ENCODE measurements at regions not wholly inside any gene's neighbourhood (a gene's known extent, or its start where the extent isn't known, plus 50 kb on each side); places are given as distances from the start of the nearest gene placed in this dataset.

DNA sequence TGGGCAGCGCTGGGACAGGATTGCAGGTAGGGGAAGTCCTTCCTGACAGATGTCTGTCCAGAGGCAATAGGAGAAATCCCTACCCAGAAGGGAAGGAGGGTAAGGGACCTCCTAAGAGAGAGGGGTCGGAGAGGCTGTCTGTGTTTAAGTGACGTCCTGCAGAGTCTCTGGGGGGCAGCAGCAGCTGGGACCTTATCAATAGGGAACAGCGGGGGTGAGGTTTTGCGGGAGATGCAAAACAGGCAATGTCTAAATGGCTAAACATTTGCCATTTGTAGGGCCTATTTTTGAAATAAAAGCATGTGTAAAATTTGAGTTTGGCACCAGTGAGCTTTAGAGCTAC, 108.7 kb upstream of the HS6ST1 start:
- no peak overlapping the region for H3K4me3 Mint-ChIP-seq
- no peaks in the 10 kb centered on the region for H3K27me3 Mint-ChIP-seq
- no peak overlapping the region for H3K27ac Mint-ChIP-seq
- H3K4me1 Mint-ChIP-seq = no peaks in the 10 kb centered on the region
- H3K36me3 Mint-ChIP-seq = peaks cover 5% of the 10 kb centered on the region
- no peak for ATAC-seq
- H3K9me3 Mint-ChIP-seq = peaks cover 19% of the 10 kb centered on the region

DNA sequence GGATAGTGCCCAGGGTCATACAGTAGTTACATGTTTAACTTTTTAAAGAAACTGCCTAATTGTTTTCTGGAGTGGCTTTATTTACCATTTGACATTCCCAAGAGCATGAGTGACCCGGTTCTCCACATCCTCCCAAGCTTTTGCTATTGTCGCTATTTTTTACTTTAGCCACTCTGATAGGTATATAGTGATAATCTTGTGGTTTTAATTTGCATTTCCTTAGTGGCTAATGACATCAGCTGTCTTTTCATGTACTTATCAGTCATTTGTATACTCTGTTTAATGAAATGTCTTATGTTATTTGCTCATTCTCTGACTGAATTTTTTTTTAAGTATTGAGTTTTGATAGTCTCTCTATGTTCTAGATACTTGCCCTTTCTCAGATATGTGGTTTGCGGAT, 109.7 kb upstream of the HS6ST1 start:
- no peak overlapping the region for H3K27ac Mint-ChIP-seq
- H3K36me3 Mint-ChIP-seq = peaks cover 5% of the 10 kb centered on the region
- H3K4me3 Mint-ChIP-seq = no peak overlapping the region
- peaks cover 21% of the 10 kb centered on the region for H3K9me3 Mint-ChIP-seq
- no peaks in the 10 kb centered on the region for H3K4me1 Mint-ChIP-seq
- ATAC-seq = no peak
- no peaks in the 10 kb centered on the region for H3K27me3 Mint-ChIP-seq

DNA sequence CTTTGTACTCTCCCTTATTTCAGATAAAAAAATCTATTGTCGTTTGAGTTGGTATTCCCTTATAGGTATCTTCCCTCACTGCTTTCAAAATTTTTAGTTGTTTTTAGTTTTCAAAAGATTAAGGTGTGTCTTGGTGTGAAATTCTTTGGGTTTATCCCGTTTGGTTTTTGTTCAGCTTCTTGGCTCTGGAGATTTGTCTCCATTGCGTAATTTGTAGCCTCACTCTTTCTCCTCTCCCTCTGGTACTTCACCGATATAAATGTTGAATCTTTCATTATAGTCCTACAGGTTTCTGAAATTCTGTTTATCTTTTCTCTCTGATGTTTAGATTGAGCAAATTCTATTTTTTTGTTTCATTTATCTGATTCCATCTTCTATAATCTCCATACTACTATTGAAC, 113.8 kb upstream of the HS6ST1 start:
- Mint-ChIP-seq H3K36me3 (peaks cover 5% of the 10 kb centered on the region), H3K9me3 (peaks cover 21% of the 10 kb centered on the region), H3K27ac (no peak overlapping the region), H3K4me1 (no peaks in the 10 kb centered on the region), H3K4me3 (no peak overlapping the region), H3K27me3 (peaks cover 13% of the 10 kb centered on the region)
- no peak for ATAC-seq

DNA sequence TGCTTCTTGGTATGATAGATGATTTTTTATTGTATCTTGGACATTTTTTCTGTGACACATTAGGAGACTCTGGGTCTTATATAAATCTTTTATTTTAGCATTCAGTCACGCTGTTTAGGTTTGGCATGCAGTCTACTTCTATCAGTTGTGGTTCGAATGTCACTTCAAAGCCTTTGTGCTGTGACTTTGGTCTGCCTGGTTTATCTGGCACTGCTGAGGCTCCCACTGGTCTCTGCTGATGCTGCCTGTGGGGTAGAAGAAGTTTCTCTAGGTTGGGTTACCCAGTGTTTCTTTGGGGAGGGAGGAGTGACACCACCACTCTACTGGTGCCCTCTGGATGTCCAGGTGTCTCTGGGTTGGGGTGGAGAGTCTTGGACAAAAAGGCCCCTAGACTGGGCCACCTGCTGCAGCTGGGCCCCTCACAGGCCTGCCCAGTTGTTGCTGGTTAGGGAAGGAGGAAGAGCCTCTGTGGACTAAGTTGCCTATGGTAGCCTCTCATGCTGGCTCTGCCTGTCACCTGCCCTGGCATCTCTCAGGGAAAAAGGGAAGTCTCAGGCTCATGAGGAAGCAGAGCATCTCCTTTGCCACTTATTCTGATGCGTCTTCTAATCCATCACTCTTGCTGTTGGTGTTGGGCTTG, 115.4 kb upstream of the HS6ST1 start:
- H3K27ac Mint-ChIP-seq = no peak overlapping the region
- no peak overlapping the region for H3K4me3 Mint-ChIP-seq
- H3K4me1 Mint-ChIP-seq = no peaks in the 10 kb centered on the region
- peaks cover 18% of the 10 kb centered on the region for H3K27me3 Mint-ChIP-seq
- peaks cover 5% of the 10 kb centered on the region for H3K36me3 Mint-ChIP-seq
- no peak for ATAC-seq
- H3K9me3 Mint-ChIP-seq = peaks cover 17% of the 10 kb centered on the region

DNA sequence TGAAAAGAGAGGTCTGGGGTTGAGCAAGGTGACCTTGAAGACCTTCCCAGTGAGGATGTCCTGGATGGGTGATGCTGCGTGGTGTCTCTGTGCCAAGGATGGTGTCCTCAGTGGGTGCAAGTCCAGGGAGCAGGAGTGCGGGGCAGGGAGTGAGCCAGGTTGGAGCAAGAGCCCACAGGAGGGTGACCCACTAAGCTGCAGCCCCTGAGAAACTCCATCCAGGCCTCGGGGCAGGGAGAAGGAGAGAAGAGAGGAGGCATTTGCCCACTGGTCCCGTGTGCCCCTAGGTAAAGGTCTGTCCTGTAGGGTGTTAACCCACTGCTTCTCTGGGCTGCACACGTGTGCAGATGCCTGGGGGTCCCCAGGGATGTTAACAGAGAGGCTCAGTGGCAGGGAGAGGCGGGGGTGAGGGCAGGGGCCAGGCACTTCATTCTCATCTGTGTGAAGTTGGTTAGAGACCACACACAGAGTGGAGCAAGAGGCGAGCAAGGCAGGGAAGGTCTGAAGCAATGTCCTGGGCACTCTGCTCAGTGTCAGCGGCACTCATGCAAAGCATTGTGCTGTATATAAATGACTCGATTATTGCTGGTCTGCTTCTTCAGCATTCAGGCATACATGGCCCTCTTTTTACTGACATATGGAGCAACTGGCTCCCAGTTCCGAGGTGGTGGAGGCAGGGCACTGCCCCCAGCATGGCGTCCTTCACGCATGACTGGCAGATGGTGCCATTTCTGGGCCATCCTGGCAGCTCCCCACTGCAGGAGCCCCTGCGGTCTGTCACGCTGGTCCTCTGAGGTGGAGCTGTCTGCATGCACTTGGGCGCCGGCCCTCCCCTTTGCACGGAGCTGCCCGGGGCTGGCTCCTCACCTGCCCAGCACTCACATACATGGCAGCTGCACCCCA, 117.2 kb upstream of the HS6ST1 start:
- H3K4me3 Mint-ChIP-seq = no peak overlapping the region
- peaks cover 6% of the 10 kb centered on the region for H3K9me3 Mint-ChIP-seq
- H3K27ac Mint-ChIP-seq = no peak overlapping the region
- no peaks in the 10 kb centered on the region for H3K36me3 Mint-ChIP-seq
- no peaks in the 10 kb centered on the region for H3K4me1 Mint-ChIP-seq
- ATAC-seq = peak; percentile 31
- peaks cover 28% of the 10 kb centered on the region for H3K27me3 Mint-ChIP-seq

DNA sequence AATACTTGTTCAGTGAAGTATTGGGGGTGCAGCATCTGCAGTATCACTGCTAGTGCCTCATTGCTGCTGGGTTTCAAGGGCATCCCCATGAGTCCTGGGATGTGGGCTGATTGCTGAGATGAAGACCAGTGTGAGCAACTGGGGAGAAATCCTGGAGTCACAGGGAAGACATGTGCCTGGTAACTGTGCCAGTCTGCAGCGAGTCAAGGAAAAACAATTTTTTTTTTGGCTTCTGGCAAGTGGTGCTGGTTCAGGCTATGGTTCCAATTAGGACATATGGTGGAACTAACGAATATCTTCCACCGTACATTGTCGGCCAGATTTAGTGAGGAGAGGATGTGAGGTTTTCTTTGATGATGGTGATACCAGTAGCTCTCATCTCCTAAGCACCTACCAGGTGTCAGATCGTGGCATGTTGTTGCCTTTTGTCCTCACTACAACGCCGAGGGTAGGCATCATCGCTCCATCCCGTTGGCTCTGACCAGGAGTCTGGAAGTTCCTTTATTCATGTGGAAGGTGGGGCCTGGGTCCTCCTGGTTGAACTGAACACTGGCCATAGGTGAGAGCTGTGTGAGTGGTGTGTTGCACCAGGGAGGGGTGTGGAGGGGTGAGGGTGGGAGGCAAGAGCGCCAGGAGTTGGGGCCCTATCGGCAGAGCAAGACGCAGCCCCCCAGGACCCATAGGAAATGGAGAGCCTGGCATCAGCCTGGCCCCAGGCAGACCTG, 118.0 kb upstream of the HS6ST1 start:
- no peaks in the 10 kb centered on the region for H3K4me1 Mint-ChIP-seq
- peaks cover 6% of the 10 kb centered on the region for H3K9me3 Mint-ChIP-seq
- no peak overlapping the region for H3K27ac Mint-ChIP-seq
- no peak for ATAC-seq
- H3K4me3 Mint-ChIP-seq = no peak overlapping the region
- no peaks in the 10 kb centered on the region for H3K36me3 Mint-ChIP-seq
- peaks cover 35% of the 10 kb centered on the region for H3K27me3 Mint-ChIP-seq

DNA sequence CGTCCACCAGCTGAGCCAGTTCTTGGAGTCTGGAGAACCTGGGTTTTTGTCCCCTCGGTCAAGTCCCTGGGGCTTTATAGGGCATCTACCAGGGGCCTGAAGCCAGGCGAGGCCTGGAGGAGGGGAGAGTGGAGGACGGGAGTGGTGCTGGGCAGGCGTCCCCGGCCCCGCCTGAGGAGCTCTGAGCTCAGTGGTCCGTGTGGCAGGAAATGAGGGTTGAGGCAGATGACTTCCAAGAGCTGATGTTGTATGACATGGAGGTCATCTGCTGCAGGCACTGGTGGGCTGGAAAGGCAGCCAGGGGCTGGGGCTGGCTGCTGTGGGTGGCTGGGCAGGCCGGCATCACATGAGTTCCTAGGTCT, 118.5 kb upstream of the HS6ST1 start:
- no peak for ATAC-seq
- Mint-ChIP-seq H3K36me3 (no peaks in the 10 kb centered on the region), H3K27ac (no peak overlapping the region), H3K4me1 (no peaks in the 10 kb centered on the region), H3K27me3 (peaks cover 41% of the 10 kb centered on the region), H3K4me3 (no peak overlapping the region), H3K9me3 (peaks cover 3% of the 10 kb centered on the region)

DNA sequence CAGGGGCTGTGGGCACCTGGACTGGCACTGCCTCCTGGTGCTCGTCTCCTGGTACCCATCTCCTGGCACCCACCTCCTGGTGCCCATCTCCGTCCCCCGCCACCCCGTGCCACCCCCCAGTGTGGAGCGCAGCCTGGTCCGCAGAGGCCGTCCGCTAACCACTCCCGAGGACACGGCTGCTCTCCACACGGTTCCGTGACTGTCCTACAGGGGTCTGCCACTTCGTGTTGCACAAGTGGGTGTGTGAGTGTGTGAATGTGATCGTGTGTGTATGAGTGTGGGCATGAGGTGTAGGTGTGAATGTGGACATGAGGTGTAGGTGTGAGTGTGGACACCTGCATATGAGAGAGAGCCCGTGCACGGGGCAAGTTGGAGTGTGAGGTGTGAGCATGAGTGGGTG, 119.4 kb upstream of the HS6ST1 start:
- H3K27me3 Mint-ChIP-seq = peaks cover 41% of the 10 kb centered on the region

DNA sequence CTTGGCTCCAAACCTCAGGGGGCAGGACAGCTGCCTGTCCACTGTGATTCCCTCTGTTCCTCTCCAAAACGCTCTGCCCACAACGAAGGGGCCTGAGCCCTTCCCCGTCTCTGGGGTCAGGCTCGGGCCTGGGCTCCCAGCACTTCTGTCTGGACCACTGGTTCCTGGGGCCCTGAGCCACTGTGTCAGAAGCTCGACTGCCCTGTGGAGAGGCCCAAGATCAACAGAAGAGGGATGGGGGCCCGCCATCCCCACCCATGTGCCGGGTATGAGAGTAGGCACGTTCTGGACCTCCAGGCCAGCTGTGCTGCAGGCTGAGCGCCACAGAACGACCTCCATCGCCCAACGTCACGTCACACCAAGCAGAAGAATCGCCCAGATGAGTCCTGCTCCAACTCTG, 119.9 kb upstream of the HS6ST1 start:
- Mint-ChIP-seq H3K4me3 (no peak overlapping the region), H3K4me1 (peaks cover 7% of the 10 kb centered on the region), H3K9me3 (no peaks in the 10 kb centered on the region), H3K27me3 (peaks cover 41% of the 10 kb centered on the region), H3K27ac (no peak overlapping the region), H3K36me3 (no peaks in the 10 kb centered on the region)
- ATAC-seq = no peak

More for the DNA sequence above, 119.4 kb upstream of the HS6ST1 start:
- H3K9me3 Mint-ChIP-seq = no peaks in the 10 kb centered on the region
- H3K4me1 Mint-ChIP-seq = peaks cover 6% of the 10 kb centered on the region
- H3K36me3 Mint-ChIP-seq = no peaks in the 10 kb centered on the region
- ATAC-seq = no peak
- no peak overlapping the region for H3K27ac Mint-ChIP-seq
- H3K4me3 Mint-ChIP-seq = no peak overlapping the region

DNA sequence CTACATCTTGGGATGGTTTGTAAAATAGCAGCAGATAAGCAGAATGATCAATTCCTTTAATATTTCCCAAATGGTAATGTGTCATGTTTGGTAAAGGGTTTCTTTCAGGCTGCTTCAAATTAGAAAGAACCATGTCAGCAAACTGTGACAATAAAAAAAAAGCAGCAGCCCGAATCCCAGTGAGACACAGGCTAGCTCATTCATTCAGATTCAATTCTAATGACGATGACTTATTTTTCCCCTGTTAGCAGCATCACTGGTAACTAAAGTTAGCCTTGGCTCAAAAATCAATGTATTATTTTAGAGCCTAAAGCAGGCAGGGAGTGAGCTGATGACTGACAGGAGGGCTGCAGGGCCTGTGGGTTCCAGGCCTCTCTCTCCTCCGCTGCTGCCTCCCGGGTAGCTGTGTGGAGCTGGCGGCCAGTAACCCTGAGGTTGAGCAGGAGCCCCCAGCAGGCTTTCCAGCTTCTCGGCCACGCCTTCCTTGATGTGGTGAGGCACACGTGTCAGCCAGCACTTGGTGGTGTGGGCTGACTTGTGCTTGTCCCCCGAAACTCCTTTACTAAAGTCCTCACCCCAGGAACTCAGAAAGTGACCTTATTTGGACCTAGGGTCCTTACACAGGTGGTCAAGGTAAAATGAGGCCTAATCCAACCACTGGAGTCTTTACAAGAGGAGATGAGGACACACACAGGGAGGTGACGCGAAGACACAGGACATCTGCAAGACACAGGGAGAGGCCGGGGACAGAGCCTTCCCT, 120.5 kb upstream of the HS6ST1 start:
- Mint-ChIP-seq H3K4me3 (no peak overlapping the region), H3K4me1 (peaks cover 7% of the 10 kb centered on the region), H3K27ac (no peak overlapping the region), H3K36me3 (no peaks in the 10 kb centered on the region), H3K27me3 (peaks cover 41% of the 10 kb centered on the region), H3K9me3 (no peaks in the 10 kb centered on the region)
- ATAC-seq = no peak

DNA sequence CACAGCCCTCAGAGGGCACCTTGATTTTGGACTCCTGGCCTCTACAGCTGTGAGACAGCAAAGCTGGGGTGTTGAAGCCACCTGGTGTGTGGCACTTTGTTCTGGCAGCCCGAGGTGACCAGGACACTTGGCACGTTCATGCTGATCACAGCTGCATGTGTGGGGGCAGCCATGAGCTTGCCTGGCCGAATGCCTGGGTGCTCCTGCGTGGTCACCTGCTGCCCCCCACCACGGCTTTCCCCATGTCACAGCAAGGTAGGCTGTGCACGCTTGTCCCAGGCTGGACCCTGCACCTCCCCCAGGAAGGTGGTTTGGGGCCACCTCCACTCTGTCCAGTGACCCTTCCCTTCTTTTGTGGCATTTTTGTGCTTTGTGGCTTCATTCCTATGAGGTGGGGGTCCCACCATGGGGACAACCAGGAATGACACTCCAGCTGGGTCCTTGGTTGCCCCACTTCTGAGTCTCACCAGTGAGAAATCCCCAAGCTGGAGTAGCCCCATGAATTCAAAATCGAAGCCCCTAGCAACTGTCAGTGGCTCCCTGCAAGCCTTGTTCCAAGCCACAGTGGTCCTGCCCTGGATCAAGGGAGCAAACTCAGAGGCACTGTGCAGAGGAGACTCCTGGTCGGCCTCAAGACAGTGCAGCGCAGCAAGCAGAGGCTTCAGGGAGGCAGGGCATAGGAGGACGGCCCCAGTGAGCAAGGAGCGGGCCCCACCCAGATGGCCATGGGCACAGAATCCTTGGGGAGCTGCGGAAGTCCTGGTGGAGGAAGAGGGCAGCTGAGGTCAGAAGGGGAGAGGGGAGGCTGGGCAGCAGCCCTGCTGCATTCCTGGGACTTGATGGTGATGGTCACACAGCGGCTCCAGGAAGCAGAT, 121.4 kb upstream of the HS6ST1 start:
- Mint-ChIP-seq H3K9me3 (no peaks in the 10 kb centered on the region), H3K4me1 (peaks cover 7% of the 10 kb centered on the region)
- ATAC-seq = no peak

DNA sequence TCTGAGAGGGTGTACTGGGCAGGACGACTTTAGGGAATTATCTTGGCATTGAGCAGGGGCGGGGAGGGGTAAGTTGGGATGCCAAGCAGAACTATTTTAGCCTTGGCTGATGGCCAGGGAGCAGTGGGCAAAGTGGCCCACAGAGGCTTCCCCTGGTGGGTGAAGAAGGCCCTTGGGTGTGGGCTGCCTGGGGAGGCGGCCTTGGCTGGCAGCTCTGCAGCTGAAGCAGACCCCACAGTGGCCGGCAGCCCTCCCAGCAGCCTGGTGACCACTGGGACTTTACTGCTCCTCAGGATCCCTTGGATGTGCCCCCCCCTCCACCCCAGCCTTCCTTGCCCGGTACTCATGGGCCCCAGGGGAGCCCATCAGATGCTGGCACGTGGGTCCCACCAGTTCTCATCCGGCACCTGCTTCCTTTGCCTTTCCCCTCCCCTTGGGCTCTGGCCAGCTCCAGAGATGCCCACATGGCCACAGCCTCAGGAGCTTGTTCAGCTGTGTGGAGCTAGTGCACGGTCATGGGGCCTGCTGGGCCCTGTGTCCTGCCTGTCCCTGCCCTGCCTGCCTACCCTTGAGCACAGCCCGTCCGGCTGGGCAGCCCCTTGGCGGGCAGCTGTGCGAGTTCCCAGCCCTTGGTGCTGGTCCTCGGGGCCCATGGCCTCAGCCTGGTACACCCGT, 122.1 kb upstream of the HS6ST1 start:
- Mint-ChIP-seq H3K9me3 (no peaks in the 10 kb centered on the region), H3K27ac (no peak overlapping the region), H3K4me3 (no peak overlapping the region), H3K36me3 (no peaks in the 10 kb centered on the region), H3K27me3 (peaks cover 41% of the 10 kb centered on the region), H3K4me1 (peaks cover 7% of the 10 kb centered on the region)
- ATAC-seq = no peak

More for the DNA sequence above, 121.4 kb upstream of the HS6ST1 start:
- no peaks in the 10 kb centered on the region for H3K36me3 Mint-ChIP-seq
- peaks cover 41% of the 10 kb centered on the region for H3K27me3 Mint-ChIP-seq
- no peak overlapping the region for H3K27ac Mint-ChIP-seq
- no peak overlapping the region for H3K4me3 Mint-ChIP-seq

DNA sequence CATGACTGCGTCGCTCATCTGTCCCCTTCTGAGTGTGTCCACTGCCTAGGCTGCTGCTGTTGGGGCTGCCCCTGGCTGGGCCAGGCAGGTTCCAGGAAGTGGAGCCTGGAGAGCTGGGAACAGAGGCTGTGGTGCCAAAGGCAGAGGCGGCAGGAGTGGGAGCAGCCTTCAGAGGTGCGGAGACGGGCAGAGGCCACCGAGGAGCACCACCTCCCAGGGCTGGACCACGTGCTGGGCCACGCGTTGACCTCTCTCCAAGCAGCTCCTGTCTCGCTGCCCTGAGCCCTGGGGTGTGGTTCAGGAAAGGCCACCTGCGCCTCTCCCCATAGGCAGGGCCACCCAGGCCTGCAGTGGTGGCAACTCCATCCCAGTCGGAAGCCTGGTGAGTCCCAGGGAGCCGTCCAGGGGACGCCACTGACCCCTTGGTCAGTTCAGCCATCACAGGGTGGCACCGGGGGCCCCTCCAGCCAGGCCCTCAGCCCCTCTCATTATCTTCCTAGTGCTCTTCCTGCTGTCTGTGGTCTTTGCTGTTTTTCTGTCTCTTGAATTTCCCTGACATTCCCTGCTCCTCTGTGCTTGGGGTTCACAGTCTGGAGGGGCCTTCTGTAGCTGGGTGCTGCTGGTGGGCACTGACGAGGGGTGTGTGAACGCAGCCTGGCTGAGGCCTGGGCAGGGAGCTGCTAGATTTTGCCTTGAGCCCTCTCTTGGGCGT, 122.8 kb upstream of the HS6ST1 start:
- peaks cover 43% of the 10 kb centered on the region for H3K27me3 Mint-ChIP-seq
- H3K36me3 Mint-ChIP-seq = no peaks in the 10 kb centered on the region
- no peak overlapping the region for H3K4me3 Mint-ChIP-seq
- H3K4me1 Mint-ChIP-seq = peaks cover 7% of the 10 kb centered on the region
- no peak overlapping the region for H3K27ac Mint-ChIP-seq
- ATAC-seq = no peak
- H3K9me3 Mint-ChIP-seq = no peaks in the 10 kb centered on the region

Measured in stimulated activated memory B cell treated with anti-CD40 and anti-IgM and Interleukin-4, amounts not matched to agents 10 μg/mL and 1 μg/mL and 100 μg/mL, for 72 hours (primary cell).